ENCODE measurements at regions not wholly inside any gene's neighbourhood (a gene's known extent, or its start where the extent isn't known, plus 50 kb on each side); places are given as distances from the start of the nearest gene placed in this dataset.

- Histone ChIP-seq H3K4me3 (ENCODE audit: insufficient read depth, low read length, poor library complexity, severe bottlenecking) (no peak overlapping the region), H3K9me3 (ENCODE audit: insufficient read depth, low read length) (no peaks in the 10 kb centered on the region), H3K9ac (ENCODE audit: low read length) (no peak overlapping the region), H3K79me2 (ENCODE audit: insufficient read depth, low read length) (no peaks in the 10 kb centered on the region), H3K4me2 (ENCODE audit: low read depth, low read length, poor library complexity, severe bottlenecking) (no peak overlapping the region), H3F3A (ENCODE audit: insufficient read depth) (no peaks in the 10 kb centered on the region), H2AFZ (ENCODE audit: low read depth, low read length, severe bottlenecking) (no peak overlapping the region), H3K9me2 (replicated peaks; ENCODE audit: insufficient read depth, low read length) (no peaks in the 10 kb centered on the region), H3K36me3 (ENCODE audit: low read length) (no peaks in the 10 kb centered on the region), H4K20me1 (ENCODE audit: low read depth, low read length) (no peaks in the 10 kb centered on the region), H3K27me3 (ENCODE audit: low read length) (no peaks in the 10 kb centered on the region), H3K27ac (ENCODE audit: low read depth, low read length) (no peak overlapping the region)
- TF ChIP-seq EZH2phosphoT487 (conservative IDR thresholded peaks at IDR 0.05; ENCODE audit: low read length): no peak
- no peak for TF ChIP-seq CTCF (IDR thresholded peaks at IDR 0.05; ENCODE audit: insufficient read depth, low read length, poor library complexity, severe bottlenecking)
These were observed 196.2 kb upstream of the ADRA1D start for GRCh38 chr20:4445331-4445730.

- no peaks in the 10 kb centered on the region for H3K79me2 ChIP-seq (ENCODE audit: insufficient read depth, low read length)
- no peak overlapping the region for H3K9ac ChIP-seq (ENCODE audit: low read length)
- no peaks in the 10 kb centered on the region for H3K9me3 ChIP-seq (ENCODE audit: insufficient read depth, low read length)
- TF ChIP-seq EZH2phosphoT487 (conservative IDR thresholded peaks at IDR 0.05; ENCODE audit: low read length) (no peak), CTCF (IDR thresholded peaks at IDR 0.05; ENCODE audit: insufficient read depth, low read length, poor library complexity, severe bottlenecking) (no peak)
- H3K27ac ChIP-seq (ENCODE audit: low read depth, low read length): no peak overlapping the region
- no peaks in the 10 kb centered on the region for H3K9me2 ChIP-seq (replicated peaks; ENCODE audit: insufficient read depth, low read length)
- H3K4me3 ChIP-seq (ENCODE audit: insufficient read depth, low read length, poor library complexity, severe bottlenecking): no peak overlapping the region
- no peak overlapping the region for H2AFZ ChIP-seq (ENCODE audit: low read depth, low read length, severe bottlenecking)
- no peaks in the 10 kb centered on the region for H3K36me3 ChIP-seq (ENCODE audit: low read length)
- no peak overlapping the region for H3K4me2 ChIP-seq (ENCODE audit: low read depth, low read length, poor library complexity, severe bottlenecking)
- H3F3A ChIP-seq (ENCODE audit: insufficient read depth): no peaks in the 10 kb centered on the region
- no peaks in the 10 kb centered on the region for H4K20me1 ChIP-seq (ENCODE audit: low read depth, low read length)
- H3K27me3 ChIP-seq (ENCODE audit: low read length): no peaks in the 10 kb centered on the region
These were observed 195.3 kb upstream of the ADRA1D start for GRCh38 chr20:4444404-4444803.

GRCh38 chr20:4443016-4443415, 193.9 kb upstream of the ADRA1D start:
- H3K79me2 ChIP-seq (ENCODE audit: insufficient read depth, low read length): no peaks in the 10 kb centered on the region
- no peak overlapping the region for H3K4me3 ChIP-seq (ENCODE audit: insufficient read depth, low read length, poor library complexity, severe bottlenecking)
- TF ChIP-seq CTCF (IDR thresholded peaks at IDR 0.05; ENCODE audit: insufficient read depth, low read length, poor library complexity, severe bottlenecking) (no peak), EZH2phosphoT487 (conservative IDR thresholded peaks at IDR 0.05; ENCODE audit: low read length) (no peak)
- H3K9me2 ChIP-seq (replicated peaks; ENCODE audit: insufficient read depth, low read length): no peaks in the 10 kb centered on the region
- no peaks in the 10 kb centered on the region for H3K27me3 ChIP-seq (ENCODE audit: low read length)
- H3K9ac ChIP-seq (ENCODE audit: low read length): no peak overlapping the region
- no peak overlapping the region for H3K4me2 ChIP-seq (ENCODE audit: low read depth, low read length, poor library complexity, severe bottlenecking)
- no peaks in the 10 kb centered on the region for H3K9me3 ChIP-seq (ENCODE audit: insufficient read depth, low read length)
- no peaks in the 10 kb centered on the region for H3F3A ChIP-seq (ENCODE audit: insufficient read depth)
- H3K36me3 ChIP-seq (ENCODE audit: low read length): no peaks in the 10 kb centered on the region
- no peak overlapping the region for H2AFZ ChIP-seq (ENCODE audit: low read depth, low read length, severe bottlenecking)
- H4K20me1 ChIP-seq (ENCODE audit: low read depth, low read length): no peaks in the 10 kb centered on the region
- no peak overlapping the region for H3K27ac ChIP-seq (ENCODE audit: low read depth, low read length)

GRCh38 chr20:4441871-4442270, 192.8 kb upstream of the ADRA1D start:
- no peak overlapping the region for H2AFZ ChIP-seq (ENCODE audit: low read depth, low read length, severe bottlenecking)
- no peaks in the 10 kb centered on the region for H3K36me3 ChIP-seq (ENCODE audit: low read length)
- H3K27me3 ChIP-seq (ENCODE audit: low read length): no peaks in the 10 kb centered on the region
- no peak for TF ChIP-seq EZH2phosphoT487 (conservative IDR thresholded peaks at IDR 0.05; ENCODE audit: low read length)
- no peak for TF ChIP-seq CTCF (IDR thresholded peaks at IDR 0.05; ENCODE audit: insufficient read depth, low read length, poor library complexity, severe bottlenecking)
- H3K79me2 ChIP-seq (ENCODE audit: insufficient read depth, low read length): no peaks in the 10 kb centered on the region
- no peak overlapping the region for H3K27ac ChIP-seq (ENCODE audit: low read depth, low read length)
- H4K20me1 ChIP-seq (ENCODE audit: low read depth, low read length): no peaks in the 10 kb centered on the region
- H3F3A ChIP-seq (ENCODE audit: insufficient read depth): no peaks in the 10 kb centered on the region
- H3K9me3 ChIP-seq (ENCODE audit: insufficient read depth, low read length): no peaks in the 10 kb centered on the region
- H3K9ac ChIP-seq (ENCODE audit: low read length): no peak overlapping the region
- no peaks in the 10 kb centered on the region for H3K9me2 ChIP-seq (replicated peaks; ENCODE audit: insufficient read depth, low read length)
- no peak overlapping the region for H3K4me2 ChIP-seq (ENCODE audit: low read depth, low read length, poor library complexity, severe bottlenecking)
- no peak overlapping the region for H3K4me3 ChIP-seq (ENCODE audit: insufficient read depth, low read length, poor library complexity, severe bottlenecking)

Measured in SU-DHL-6 (cell line).